GM12872 (cell line): ENCODE measurements at regions not wholly inside any gene's neighbourhood (a gene's known extent, or its start where the extent isn't known, plus 50 kb on each side); places are given as distances from the start of the nearest gene placed in this dataset.

Experiments used
- CTCF ChIP-seq: IDR thresholded peaks from 3 replicates; pipeline ENCODE4 v1.5.1; 2011; ENCODE audit warnings: low read depth, mild to moderate bottlenecking, low read length, moderate library complexity; ENCODE audit not compliant: insufficient read depth

GRCh38 chr2:78780256-78780655, 245.2 kb upstream of the REG3G start:
- no peak for TF ChIP-seq CTCF

GRCh38 chr2:78780864-78781583, 244.5 kb upstream of the REG3G start:
- TF ChIP-seq CTCF = no peak

GRCh38 chr2:78782196-78782595, 243.3 kb upstream of the REG3G start:
- TF ChIP-seq CTCF = no peak

GRCh38 chr2:78811955-78812610, 213.4 kb upstream of the REG3G start:
- TF ChIP-seq CTCF = no peak

- TF ChIP-seq CTCF = no peak
These were observed 211.0 kb upstream of the REG3G start for GRCh38 chr2:78814331-78814986.

- TF ChIP-seq CTCF = no peak
These were observed 208.1 kb upstream of the REG3G start for GRCh38 chr2:78817430-78817829.

GRCh38 chr2:78832481-78832880, 193.0 kb upstream of the REG3G start:
- no peak for TF ChIP-seq CTCF
